Stimulated activated CD8-positive, alpha-beta memory T cell treated with anti-CD3 and anti-CD28 coated beads, Interleukin-15, amount 100 ng/mL, for 24 hours (primary cell): ENCODE measurements at regions not wholly inside any gene's neighbourhood (a gene's known extent, or its start where the extent isn't known, plus 50 kb on each side); places are given as distances from the start of the nearest gene placed in this dataset.

Experiments used
- DNase-seq: peaks from one replicate; pipeline ENCODE4 v3.0.0-alpha.2; 2020; ENCODE audit warnings: low read depth

- DNase-seq: no peak
These were observed 131.8 kb upstream of the HS6ST1 start for GRCh38 chr2:128450211-128451024.

GRCh38 chr2:128451084-128452023, 132.7 kb upstream of the HS6ST1 start:
- no peak for DNase-seq

DNA sequence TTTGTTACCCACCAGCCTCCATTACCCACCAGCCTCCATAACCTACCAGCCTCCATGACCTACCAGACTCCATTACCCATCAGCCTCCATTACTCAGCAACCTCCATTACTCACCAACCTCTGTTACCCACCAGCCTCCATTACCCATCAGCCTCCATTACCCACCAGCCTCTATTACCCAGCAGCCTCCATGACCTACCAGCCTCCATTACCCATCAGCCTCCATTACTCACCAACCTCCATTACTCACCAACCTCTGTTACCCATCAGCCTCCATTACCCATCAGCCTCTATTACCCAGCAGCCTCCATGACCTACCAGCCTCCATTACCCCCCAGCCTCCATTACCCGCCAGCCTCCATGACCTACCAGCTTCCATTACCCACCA, 133.3 kb upstream of the HS6ST1 start:
- DNase-seq: no peak

GRCh38 chr2:128452536-128453530, 134.2 kb upstream of the HS6ST1 start:
- DNase-seq: no peak

DNA sequence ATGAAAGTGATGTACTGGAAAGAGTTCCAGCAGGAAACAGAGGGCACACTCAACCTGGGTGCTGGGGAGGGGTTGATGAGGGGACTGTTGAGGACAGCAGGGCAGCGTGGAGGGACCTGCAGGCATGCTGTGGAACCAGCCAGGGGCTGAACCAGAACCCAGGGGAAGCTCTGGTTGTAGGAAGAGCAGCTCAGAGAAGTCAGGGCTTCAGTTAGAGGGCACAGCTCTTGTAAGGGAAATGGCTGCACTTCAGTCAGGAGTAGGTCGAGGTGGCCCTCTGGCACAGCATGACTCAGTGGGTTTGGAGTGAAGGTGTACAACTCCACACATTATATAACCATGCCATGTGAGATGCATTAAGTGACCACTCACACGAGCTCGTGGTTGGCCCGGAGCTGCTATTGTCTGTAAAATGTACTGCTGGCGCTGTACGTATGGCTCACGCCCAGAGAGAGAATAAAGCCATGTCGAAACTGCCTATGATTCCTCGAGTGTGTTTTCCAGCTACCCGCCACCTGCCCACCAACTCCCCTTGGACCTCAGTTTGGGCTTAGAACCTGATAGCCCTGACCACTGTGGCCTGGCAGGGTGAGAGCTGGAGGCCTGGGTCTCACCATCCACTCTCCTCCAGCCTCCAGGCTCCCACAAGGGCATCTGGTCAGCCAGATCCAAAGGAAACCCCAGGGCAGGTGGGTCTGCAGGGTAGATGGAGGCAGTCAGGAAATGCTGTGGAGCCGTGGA, 136.5 kb upstream of the HS6ST1 start:
- DNase-seq: no peak

GRCh38 chr2:128455721-128456050, 137.0 kb upstream of the HS6ST1 start:
- no peak for DNase-seq

- DNase-seq: no peak
These were observed 137.6 kb upstream of the HS6ST1 start for GRCh38 chr2:128456281-128456680.

DNA sequence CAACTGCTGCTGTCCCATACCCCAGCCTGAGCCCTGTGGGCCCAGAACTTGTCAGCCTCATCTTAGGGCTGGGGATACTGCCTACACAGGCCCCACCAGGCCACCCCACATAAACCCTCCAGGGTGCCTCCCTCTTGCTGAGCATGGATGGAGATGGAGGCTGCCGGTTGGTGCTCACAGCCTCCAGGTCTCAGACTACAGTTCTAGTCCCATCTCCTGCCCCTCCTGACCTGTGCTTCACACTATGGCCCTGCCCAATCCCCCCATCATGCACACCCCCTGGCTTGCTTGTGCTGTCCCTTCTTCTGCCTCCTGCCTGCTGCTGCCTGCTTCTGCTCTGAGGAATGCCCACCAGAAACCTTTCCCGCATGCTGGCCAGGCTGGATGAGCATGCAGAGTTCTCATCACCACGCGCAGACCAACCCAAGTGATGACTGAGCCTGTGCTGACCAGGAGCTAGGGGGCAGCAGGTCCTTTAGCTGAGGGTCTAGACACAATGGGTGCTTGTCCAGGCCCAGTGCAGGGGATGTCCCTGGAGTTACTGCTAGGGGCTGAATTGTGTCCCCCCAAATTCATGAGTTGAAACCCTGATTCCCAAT, 138.4 kb upstream of the HS6ST1 start:
- DNase-seq: no peak

GRCh38 chr2:128457716-128458115, 139.0 kb upstream of the HS6ST1 start:
- no peak for DNase-seq

DNA sequence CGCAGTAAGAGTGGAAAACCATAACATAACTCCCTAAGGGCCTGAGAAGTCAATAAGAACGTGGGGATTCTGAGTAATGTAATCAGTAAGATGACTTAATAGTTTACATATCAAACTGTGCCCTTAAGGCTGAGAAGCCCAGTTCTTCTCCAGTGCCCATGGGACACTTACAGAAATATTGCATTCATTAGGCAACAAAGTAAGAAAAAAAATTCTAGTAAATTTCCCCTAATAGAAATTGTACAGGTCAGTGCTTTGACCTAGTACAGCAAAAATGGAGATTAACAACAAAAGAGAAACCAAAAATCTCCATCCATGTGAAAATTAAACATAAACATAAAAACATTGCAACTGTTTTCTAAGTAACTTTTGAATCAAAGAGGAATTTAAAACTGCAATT, 139.8 kb upstream of the HS6ST1 start:
- DNase-seq: no peak

DNA sequence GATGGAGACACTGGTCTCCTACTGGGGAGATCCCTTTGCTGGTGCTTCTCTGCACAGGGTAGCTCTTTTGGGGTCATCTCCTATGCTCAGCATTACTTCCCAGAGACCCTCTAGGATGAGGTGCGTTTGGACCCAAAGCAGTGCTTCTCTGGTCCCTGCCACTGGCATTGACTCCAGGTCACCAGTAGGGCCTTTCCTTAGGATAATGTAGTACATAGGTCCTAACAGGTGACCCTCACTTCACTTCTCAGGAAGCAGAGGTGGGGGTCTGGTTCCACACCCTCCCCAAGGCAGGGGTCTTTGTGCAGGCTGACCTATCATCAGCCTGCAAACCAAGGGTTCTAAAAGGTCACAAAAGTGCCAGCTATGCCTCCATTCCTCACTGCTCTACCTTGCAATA, 145.8 kb upstream of the HS6ST1 start:
- DNase-seq: no peak

- DNase-seq: no peak
These were observed 146.8 kb upstream of the HS6ST1 start for GRCh38 chr2:128465246-128466170.

- DNase-seq: no peak
These were observed 147.7 kb upstream of the HS6ST1 start for GRCh38 chr2:128466376-128466775.

GRCh38 chr2:128466776-128467175, 148.1 kb upstream of the HS6ST1 start:
- no peak for DNase-seq

GRCh38 chr2:128467321-128467969, 148.8 kb upstream of the HS6ST1 start:
- no peak for DNase-seq

DNA sequence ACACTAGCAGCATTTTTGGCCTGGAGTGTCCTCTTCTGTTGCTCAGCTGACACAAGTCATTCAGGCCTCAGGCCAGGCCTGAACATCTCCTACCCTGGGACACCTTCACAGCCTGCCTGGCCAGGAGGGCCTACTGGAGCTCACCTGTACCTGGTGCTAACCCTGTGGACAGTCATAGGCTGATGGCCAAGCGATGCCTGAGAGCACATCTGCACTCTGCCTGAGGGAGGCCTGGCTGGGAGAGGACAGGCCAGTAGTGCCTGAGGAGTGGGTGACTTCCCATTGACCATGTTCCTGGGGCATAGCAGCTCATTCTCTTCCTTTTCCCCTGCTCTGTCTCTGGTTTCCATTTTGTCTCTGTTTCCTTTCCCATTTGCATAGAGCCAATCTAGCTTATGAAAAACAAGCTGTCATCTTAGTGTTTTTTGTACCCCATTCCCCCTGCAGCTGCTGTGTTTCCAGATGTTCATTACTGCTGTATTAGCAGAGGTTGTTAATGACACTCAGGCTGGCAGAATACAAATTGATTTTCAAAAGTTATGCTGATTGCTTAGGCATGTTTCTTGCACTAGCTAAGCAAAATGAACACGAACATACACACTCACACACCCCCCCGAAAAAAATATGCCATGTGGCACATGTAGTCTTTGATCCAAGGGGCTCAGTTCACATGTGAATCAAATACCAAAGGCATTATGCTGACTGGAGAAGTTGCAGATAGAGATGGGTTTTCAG, 149.7 kb upstream of the HS6ST1 start:
- no peak for DNase-seq

- no peak for DNase-seq
These were observed 150.5 kb upstream of the HS6ST1 start for GRCh38 chr2:128469203-128469602.

GRCh38 chr2:128469875-128470274, 151.2 kb upstream of the HS6ST1 start:
- DNase-seq: no peak

GRCh38 chr2:128472789-128473174, 154.1 kb upstream of the HS6ST1 start:
- no peak for DNase-seq
